ENCODE measurements at regions not wholly inside any gene's neighbourhood (a gene's known extent, or its start where the extent isn't known, plus 50 kb on each side); places are given as distances from the start of the nearest gene placed in this dataset.
"Not testable (repeated sequence)": the region's sequence is repeated elsewhere in the genome, so short reads cannot be mapped to it uniquely, and the experiment has no call there.

GRCh38 chr12:20047901-20048300 is 320.4 kb upstream of the PDE3A start:
- Histone ChIP-seq H3K9me3 (ENCODE audit: control insufficient read depth in 3 of 3, low read length in 3 of 3) (no peaks in the 10 kb centered on the region), H3K36me3 (ENCODE audit: control insufficient read depth in 3 of 3, insufficient read depth in 3 of 3, low read length in 3 of 3) (no peaks in the 10 kb centered on the region), H3K27me3 (ENCODE audit: control insufficient read depth in 3 of 3, insufficient read depth in 3 of 3, low read length in 3 of 3) (no peaks in the 10 kb centered on the region), H3K27ac (ENCODE audit: low read depth, low read length) (no peak overlapping the region), H3K9ac (ENCODE audit: low read depth in 1 of 3, low read length in 3 of 3) (no peak overlapping the region), H3K4me1 (ENCODE audit: control insufficient read depth in 3 of 3, insufficient read depth in 3 of 3, low read length in 3 of 3) (no peaks in the 10 kb centered on the region), H3K4me3 (ENCODE audit: low read length in 3 of 3) (no peak overlapping the region)

- no peak overlapping the region for H3K4me3 ChIP-seq (ENCODE audit: low read length in 3 of 3)
- no peak overlapping the region for H3K9ac ChIP-seq (ENCODE audit: low read depth in 1 of 3, low read length in 3 of 3)
- H3K27me3 ChIP-seq (ENCODE audit: control insufficient read depth in 3 of 3, insufficient read depth in 3 of 3, low read length in 3 of 3) = no peaks in the 10 kb centered on the region
- no peaks in the 10 kb centered on the region for H3K36me3 ChIP-seq (ENCODE audit: control insufficient read depth in 3 of 3, insufficient read depth in 3 of 3, low read length in 3 of 3)
- no peaks in the 10 kb centered on the region for H3K9me3 ChIP-seq (ENCODE audit: control insufficient read depth in 3 of 3, low read length in 3 of 3)
- no peaks in the 10 kb centered on the region for H3K4me1 ChIP-seq (ENCODE audit: control insufficient read depth in 3 of 3, insufficient read depth in 3 of 3, low read length in 3 of 3)
- H3K27ac ChIP-seq (ENCODE audit: low read depth, low read length) = no peak overlapping the region
Measured at GRCh38 chr12:20050221-20050620, 318.1 kb upstream of the PDE3A start.

GRCh38 chr12:20053782-20054181 is 314.6 kb upstream of the PDE3A start:
- no peaks in the 10 kb centered on the region for H3K27me3 ChIP-seq (ENCODE audit: control insufficient read depth in 3 of 3, insufficient read depth in 3 of 3, low read length in 3 of 3)
- H3K9me3 ChIP-seq (ENCODE audit: control insufficient read depth in 3 of 3, low read length in 3 of 3) = no peaks in the 10 kb centered on the region
- no peak overlapping the region for H3K27ac ChIP-seq (ENCODE audit: low read depth, low read length)
- no peak overlapping the region for H3K9ac ChIP-seq (ENCODE audit: low read depth in 1 of 3, low read length in 3 of 3)
- no peak overlapping the region for H3K4me3 ChIP-seq (ENCODE audit: low read length in 3 of 3)
- H3K4me1 ChIP-seq (ENCODE audit: control insufficient read depth in 3 of 3, insufficient read depth in 3 of 3, low read length in 3 of 3) = no peaks in the 10 kb centered on the region
- H3K36me3 ChIP-seq (ENCODE audit: control insufficient read depth in 3 of 3, insufficient read depth in 3 of 3, low read length in 3 of 3) = no peaks in the 10 kb centered on the region

- H3K36me3 ChIP-seq (ENCODE audit: control insufficient read depth in 3 of 3, insufficient read depth in 3 of 3, low read length in 3 of 3) = no peaks in the 10 kb centered on the region
- H3K4me3 ChIP-seq (ENCODE audit: low read length in 3 of 3) = no peak overlapping the region
- H3K9me3 ChIP-seq (ENCODE audit: control insufficient read depth in 3 of 3, low read length in 3 of 3) = no peaks in the 10 kb centered on the region
- H3K9ac ChIP-seq (ENCODE audit: low read depth in 1 of 3, low read length in 3 of 3) = no peak overlapping the region
- H3K27ac ChIP-seq (ENCODE audit: low read depth, low read length) = no peak overlapping the region
- H3K4me1 ChIP-seq (ENCODE audit: control insufficient read depth in 3 of 3, insufficient read depth in 3 of 3, low read length in 3 of 3) = no peaks in the 10 kb centered on the region
- H3K27me3 ChIP-seq (ENCODE audit: control insufficient read depth in 3 of 3, insufficient read depth in 3 of 3, low read length in 3 of 3) = no peaks in the 10 kb centered on the region
Measured at GRCh38 chr12:20055856-20056255, 312.5 kb upstream of the PDE3A start.

- Histone ChIP-seq H3K27me3 (ENCODE audit: control insufficient read depth in 3 of 3, insufficient read depth in 3 of 3, low read length in 3 of 3) (no peaks in the 10 kb centered on the region), H3K9me3 (ENCODE audit: control insufficient read depth in 3 of 3, low read length in 3 of 3) (no peaks in the 10 kb centered on the region), H3K27ac (ENCODE audit: low read depth, low read length) (no peak overlapping the region), H3K9ac (ENCODE audit: low read depth in 1 of 3, low read length in 3 of 3) (no peak overlapping the region), H3K36me3 (ENCODE audit: control insufficient read depth in 3 of 3, insufficient read depth in 3 of 3, low read length in 3 of 3) (no peaks in the 10 kb centered on the region), H3K4me1 (ENCODE audit: control insufficient read depth in 3 of 3, insufficient read depth in 3 of 3, low read length in 3 of 3) (no peaks in the 10 kb centered on the region), H3K4me3 (ENCODE audit: low read length in 3 of 3) (no peak overlapping the region)
Measured at GRCh38 chr12:20057398-20057797, 310.9 kb upstream of the PDE3A start.

GRCh38 chr12:20063116-20063515 is 305.2 kb upstream of the PDE3A start:
- no peaks in the 10 kb centered on the region for H3K36me3 ChIP-seq (ENCODE audit: control insufficient read depth in 3 of 3, insufficient read depth in 3 of 3, low read length in 3 of 3)
- H3K9me3 ChIP-seq (ENCODE audit: control insufficient read depth in 3 of 3, low read length in 3 of 3) = peaks cover 0 to 2% (median 0%) of the 10 kb centered on the region in 3 donors
- H3K4me3 ChIP-seq (ENCODE audit: low read length in 3 of 3) = no peak overlapping the region
- no peaks in the 10 kb centered on the region for H3K4me1 ChIP-seq (ENCODE audit: control insufficient read depth in 3 of 3, insufficient read depth in 3 of 3, low read length in 3 of 3)
- H3K27me3 ChIP-seq (ENCODE audit: control insufficient read depth in 3 of 3, insufficient read depth in 3 of 3, low read length in 3 of 3) = no peaks in the 10 kb centered on the region
- H3K9ac ChIP-seq (ENCODE audit: low read depth in 1 of 3, low read length in 3 of 3) = no peak overlapping the region
- no peak overlapping the region for H3K27ac ChIP-seq (ENCODE audit: low read depth, low read length)

- Histone ChIP-seq H3K27ac (ENCODE audit: low read depth, low read length) (no peak overlapping the region), H3K9me3 (ENCODE audit: control insufficient read depth in 3 of 3, low read length in 3 of 3) (no peaks in the 10 kb centered on the region), H3K4me1 (ENCODE audit: control insufficient read depth in 3 of 3, insufficient read depth in 3 of 3, low read length in 3 of 3) (no peaks in the 10 kb centered on the region), H3K9ac (ENCODE audit: low read depth in 1 of 3, low read length in 3 of 3) (no peak overlapping the region), H3K36me3 (ENCODE audit: control insufficient read depth in 3 of 3, insufficient read depth in 3 of 3, low read length in 3 of 3) (no peaks in the 10 kb centered on the region), H3K4me3 (ENCODE audit: low read length in 3 of 3) (no peak overlapping the region), H3K27me3 (ENCODE audit: control insufficient read depth in 3 of 3, insufficient read depth in 3 of 3, low read length in 3 of 3) (no peaks in the 10 kb centered on the region)
Measured at GRCh38 chr12:20077618-20078017, 290.7 kb upstream of the PDE3A start.

- Histone ChIP-seq H3K27ac (ENCODE audit: low read depth, low read length) (no peak overlapping the region), H3K4me1 (ENCODE audit: control insufficient read depth in 3 of 3, insufficient read depth in 3 of 3, low read length in 3 of 3) (no peaks in the 10 kb centered on the region), H3K9ac (ENCODE audit: low read depth in 1 of 3, low read length in 3 of 3) (no peak overlapping the region), H3K36me3 (ENCODE audit: control insufficient read depth in 3 of 3, insufficient read depth in 3 of 3, low read length in 3 of 3) (no peaks in the 10 kb centered on the region), H3K27me3 (ENCODE audit: control insufficient read depth in 3 of 3, insufficient read depth in 3 of 3, low read length in 3 of 3) (no peaks in the 10 kb centered on the region), H3K4me3 (ENCODE audit: low read length in 3 of 3) (no peak overlapping the region), H3K9me3 (ENCODE audit: control insufficient read depth in 3 of 3, low read length in 3 of 3) (peaks cover 0 to 2% (median 1%) of the 10 kb centered on the region in 3 donors)
Measured at GRCh38 chr12:20089077-20089476, 279.3 kb upstream of the PDE3A start.

- H3K9ac ChIP-seq (ENCODE audit: low read depth in 1 of 3, low read length in 3 of 3); H3K27ac ChIP-seq (ENCODE audit: low read depth, low read length); H3K27me3 ChIP-seq (ENCODE audit: control insufficient read depth in 3 of 3, insufficient read depth in 3 of 3, low read length in 3 of 3); H3K4me3 ChIP-seq (ENCODE audit: low read length in 3 of 3); H3K36me3 ChIP-seq (ENCODE audit: control insufficient read depth in 3 of 3, insufficient read depth in 3 of 3, low read length in 3 of 3); H3K9me3 ChIP-seq (ENCODE audit: control insufficient read depth in 3 of 3, low read length in 3 of 3); H3K4me1 ChIP-seq (ENCODE audit: control insufficient read depth in 3 of 3, insufficient read depth in 3 of 3, low read length in 3 of 3): not testable (repeated sequence)
Measured at GRCh38 chr12:20093190-20093810, 275.0 kb upstream of the PDE3A start.

- no peak overlapping the region for H3K4me3 ChIP-seq (ENCODE audit: low read length in 3 of 3)
- H3K27ac ChIP-seq (ENCODE audit: low read depth, low read length) = no peak overlapping the region
Measured at GRCh38 chr12:20096430-20096829, 271.9 kb upstream of the PDE3A start.

More at GRCh38 chr12:20096430-20096829, 271.9 kb upstream of the PDE3A start:
- Histone ChIP-seq H3K9me3 (ENCODE audit: control insufficient read depth in 3 of 3, low read length in 3 of 3) (peaks cover 0 to under 1% (median 0%) of the 10 kb centered on the region in 3 donors), H3K9ac (ENCODE audit: low read depth in 1 of 3, low read length in 3 of 3) (no peak overlapping the region), H3K4me1 (ENCODE audit: control insufficient read depth in 3 of 3, insufficient read depth in 3 of 3, low read length in 3 of 3) (peaks cover 0 to 4% (median 0%) of the 10 kb centered on the region in 3 donors), H3K36me3 (ENCODE audit: control insufficient read depth in 3 of 3, insufficient read depth in 3 of 3, low read length in 3 of 3) (no peaks in the 10 kb centered on the region), H3K27me3 (ENCODE audit: control insufficient read depth in 3 of 3, insufficient read depth in 3 of 3, low read length in 3 of 3) (no peaks in the 10 kb centered on the region)

Data from skeletal muscle tissue (tissue), 3 donors.